ENCODE measurements at regions not wholly inside any gene's neighbourhood (a gene's known extent, or its start where the extent isn't known, plus 50 kb on each side); places are given as distances from the start of the nearest gene placed in this dataset.

GRCh38 chr9:31320494-31320893 lies 1063.9 kb upstream of the ACO1 start:
- TF ChIP-seq FOSL1 (IDR thresholded peaks at IDR 0.05; ENCODE audit: low read depth) (no peak), SRF (IDR thresholded peaks at IDR 0.05; ENCODE audit: low read depth) (no peak), POLR2AphosphoS5 (IDR thresholded peaks at IDR 0.05; ENCODE audit: low read depth, low read length) (no peak), ELF1 (IDR thresholded peaks at IDR 0.05; ENCODE audit: borderline replicate concordance, low read depth) (no peak), EZH2phosphoT487 (IDR thresholded peaks at IDR 0.05; ENCODE audit: borderline replicate concordance) (no peak), YY1 (IDR thresholded peaks at IDR 0.05; ENCODE audit: extremely low read depth, insufficient replicate concordance, low read depth, low read length) (no peak), ZFX (IDR thresholded peaks at IDR 0.05) (no peak), ZBTB33 (IDR thresholded peaks at IDR 0.05; ENCODE audit: extremely low read depth, insufficient replicate concordance, low read length) (no peak), ZNF274 (IDR thresholded peaks at IDR 0.05; ENCODE audit: low read depth, low read length) (no peak), RAD21 (IDR thresholded peaks at IDR 0.05; ENCODE audit: low read depth) (no peak), EGR1 (IDR thresholded peaks at IDR 0.05; ENCODE audit: low read depth) (no peak), CEBPB (IDR thresholded peaks at IDR 0.05; ENCODE audit: low read depth) (no peak), CTCF (IDR thresholded peaks at IDR 0.05 in 2 of 3, conservative IDR thresholded peaks at IDR 0.05 in 1 of 3; ENCODE audit: borderline replicate concordance in 1 of 3, insufficient read depth in 1 of 3, low read depth in 2 of 3, low read length in 2 of 3) (no peak), MAX (IDR thresholded peaks at IDR 0.05) (no peak)
- Histone ChIP-seq H3K27ac (ENCODE audit: low read depth, low read length) (no peak overlapping the region), H3K9ac (ENCODE audit: low read length) (no peak overlapping the region), H3K79me2 (ENCODE audit: insufficient read depth, low read length) (no peaks in the 10 kb centered on the region), H3K4me1 (ENCODE audit: control insufficient read depth in 1 of 2, insufficient read depth in 2 of 2, low read length in 2 of 2) (no peaks in the 10 kb centered on the region), H3K9me2 (ENCODE audit: insufficient read depth) (no peaks in the 10 kb centered on the region), H3K36me3 (ENCODE audit: control insufficient read depth in 1 of 2, insufficient read depth in 2 of 2, low read length in 2 of 2) (no peaks in the 10 kb centered on the region), H3K9me3 (ENCODE audit: control insufficient read depth in 1 of 2, insufficient read depth in 1 of 2, low read depth in 1 of 2, low read length in 2 of 2) (no peaks in the 10 kb centered on the region), H4K20me1 (ENCODE audit: insufficient read depth) (no peaks in the 10 kb centered on the region; the same call in 1 of the 2 replicates), H3K4me3 (replicated peaks in 1 of 2; ENCODE audit: low read depth in 1 of 2, low read length in 2 of 2) (no peak overlapping the region), H3K4me2 (ENCODE audit: low read length) (no peak overlapping the region), H2AFZ (ENCODE audit: low read depth, low read length, poor library complexity, severe bottlenecking) (no peak overlapping the region), H3K27me3 (ENCODE audit: insufficient read depth, low read length) (no peaks in the 10 kb centered on the region)
- ATAC-seq (no peak), DNase-seq (ENCODE audit: low read depth, low spot score) (no peak)
- ChIA-PET POLR2A (no interaction called here), RAD21 (ENCODE audit: low non-redundant PET in 1 of 2, low total read pairs in 2 of 2, uncharacterized antibody in 2 of 2, unreplicated experiment in 2 of 2) (no interaction called here), CTCF (no interaction called here)
- intact Hi-C loops (cut with micrococcal nuclease) = no loop called here
- no TSS peak for BruUV-seq (replicated peaks)
